NCI-H510A treated with DMSO at 0.1 percent for 48 hours (cell line): ENCODE measurements at regions not wholly inside any gene's neighbourhood (a gene's known extent, or its start where the extent isn't known, plus 50 kb on each side); places are given as distances from the start of the nearest gene placed in this dataset.

Experiments used
- DNase-seq: peaks from one replicate; lab custom pipeline; 2025; lab: John Stamatoyannopoulos, UW

DNA sequence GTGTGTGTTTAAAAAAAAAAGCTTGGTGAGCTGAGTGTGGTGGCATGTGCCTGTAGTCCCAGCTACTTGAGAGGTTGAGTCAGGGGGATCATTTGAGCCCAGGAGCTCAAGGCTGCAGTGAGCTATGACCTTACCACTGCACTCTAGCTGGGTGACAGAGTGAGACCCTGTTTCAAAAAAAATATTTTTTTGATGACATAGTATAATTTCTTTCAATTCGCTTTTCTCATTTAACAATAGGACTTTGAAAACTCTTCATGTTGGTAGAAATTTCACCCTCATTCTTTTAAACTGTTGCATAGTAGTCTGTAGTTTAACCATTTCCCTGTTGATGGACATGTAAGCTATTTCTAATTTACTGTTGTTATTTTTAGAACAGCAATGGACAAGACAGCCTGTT lies 55.7 kb upstream of the EXOC6 start:
- no peak for DNase-seq
